Vagina (tissue), 2 donors: ENCODE measurements at regions not wholly inside any gene's neighbourhood (a gene's known extent, or its start where the extent isn't known, plus 50 kb on each side); places are given as distances from the start of the nearest gene placed in this dataset.

ENCODE experiments used
- DNase-seq, 2 donors: peaks; one replicate each; pipeline ENCODE4 v3.0.0-alpha.2; 2017; ENCODE audit errors: extremely low spot score in 2 of 2
- H3K27ac ChIP-seq: fragments of 200-600 bp; sonication (generic); one replicate; pipeline ENCODE4 v1.5.1; 2019
- H3K27me3 ChIP-seq: fragments of 200-600 bp; sonication (generic); one replicate; pipeline ENCODE4 v1.5.1; 2019
- H3K36me3 ChIP-seq, 2 donors: fragments of 200-600 bp; sonication (generic); one replicate each; pipeline ENCODE4 v1.5.1; 2017 to 2019
- H3K4me1 ChIP-seq: fragments of 200-600 bp; sonication (generic); one replicate; pipeline ENCODE4 v1.5.1; 2019
- H3K4me3 ChIP-seq, 2 donors: fragments of 200-600 bp; sonication (generic); 1 replicate in 1 of 2; 2 replicates in 1 of 2; pipeline ENCODE4 v1.5.1; 2016 to 2019
- H3K9me3 ChIP-seq: fragments of 200-600 bp; sonication (generic); one replicate; pipeline ENCODE4 v1.5.1; 2019
- POLR2A ChIP-seq, 2 donors: fragments of 450-650 bp; IDR thresholded peaks; one replicate each; pipeline ENCODE4 v1.6.1; 2017; ENCODE audit warnings: antibody characterized with exemption in 2 of 2, mild to moderate bottlenecking in 2 of 2, moderate library complexity in 2 of 2
- POLR2AphosphoS5 ChIP-seq, 2 donors: sonication (generic); formaldehyde crosslinking; IDR thresholded peaks; one replicate each; pipeline ENCODE4 v1.9.0; 2017; ENCODE audit warnings: antibody characterized with exemption in 2 of 2, mild to moderate bottlenecking in 2 of 2, low read depth in 1 of 2; ENCODE audit not compliant: insufficient read depth in 1 of 2
- intact Hi-C: fragments of 100-400 bp; cut with DNase I; formaldehyde crosslinking; loops from one replicate; pipeline ENCODE4 v1.15.1; 2023
- TF ChIP-seq, protein P1 (sequence below), 3 experiments: fragments of 450-650 bp in 2 of 3; fragments of 200-600 bp in 1 of 3; sonication (generic) in 1 of 3; IDR thresholded peaks; one replicate each; pipeline ENCODE4 v1.5.1; 2017 to 2019; ENCODE audit warnings: antibody characterized with exemption in 3 of 3, mild to moderate bottlenecking in 2 of 3, moderate library complexity in 2 of 3

DNA sequence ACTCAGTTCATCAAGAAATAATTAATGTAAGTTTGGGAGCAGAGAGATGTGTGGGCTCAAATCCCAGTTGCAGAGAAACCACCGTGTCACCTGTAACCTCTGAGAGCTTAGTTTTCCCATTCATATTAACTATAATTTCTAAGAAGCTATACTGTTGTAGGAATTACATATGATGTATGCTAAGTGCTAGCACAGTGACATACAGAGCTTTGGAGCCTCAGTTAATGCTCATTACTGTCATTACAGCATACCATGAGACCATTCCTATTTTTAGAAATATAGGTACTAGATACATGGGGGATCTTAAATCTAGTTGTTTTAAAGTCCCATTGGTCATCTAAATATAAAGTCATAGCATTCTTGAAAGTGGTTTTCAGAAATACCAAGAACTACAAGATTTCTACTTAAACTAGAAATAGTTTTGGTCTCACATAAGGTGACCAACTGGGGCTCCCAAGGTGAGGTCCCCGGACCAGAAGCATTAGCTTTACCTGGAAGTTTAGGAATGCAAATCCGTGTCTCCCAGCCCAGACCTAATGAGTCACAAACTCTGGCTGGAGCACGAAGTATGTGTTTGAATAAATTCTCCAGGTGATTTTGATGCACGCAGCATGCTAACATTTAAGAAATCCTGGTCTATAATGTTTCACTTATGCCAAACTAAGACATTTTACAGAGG lies 144.6 kb downstream of the LACC1 start:
- TF ChIP-seq POLR2A (IDR thresholded peaks at IDR 0.05) (no peak), POLR2AphosphoS5 (IDR thresholded peaks at IDR 0.05; ENCODE audit: insufficient read depth in 1 of 2, low read depth in 1 of 2) (no peak)
- TF ChIP-seq, protein P1, sequence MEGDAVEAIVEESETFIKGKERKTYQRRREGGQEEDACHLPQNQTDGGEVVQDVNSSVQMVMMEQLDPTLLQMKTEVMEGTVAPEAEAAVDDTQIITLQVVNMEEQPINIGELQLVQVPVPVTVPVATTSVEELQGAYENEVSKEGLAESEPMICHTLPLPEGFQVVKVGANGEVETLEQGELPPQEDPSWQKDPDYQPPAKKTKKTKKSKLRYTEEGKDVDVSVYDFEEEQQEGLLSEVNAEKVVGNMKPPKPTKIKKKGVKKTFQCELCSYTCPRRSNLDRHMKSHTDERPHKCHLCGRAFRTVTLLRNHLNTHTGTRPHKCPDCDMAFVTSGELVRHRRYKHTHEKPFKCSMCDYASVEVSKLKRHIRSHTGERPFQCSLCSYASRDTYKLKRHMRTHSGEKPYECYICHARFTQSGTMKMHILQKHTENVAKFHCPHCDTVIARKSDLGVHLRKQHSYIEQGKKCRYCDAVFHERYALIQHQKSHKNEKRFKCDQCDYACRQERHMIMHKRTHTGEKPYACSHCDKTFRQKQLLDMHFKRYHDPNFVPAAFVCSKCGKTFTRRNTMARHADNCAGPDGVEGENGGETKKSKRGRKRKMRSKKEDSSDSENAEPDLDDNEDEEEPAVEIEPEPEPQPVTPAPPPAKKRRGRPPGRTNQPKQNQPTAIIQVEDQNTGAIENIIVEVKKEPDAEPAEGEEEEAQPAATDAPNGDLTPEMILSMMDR (IDR thresholded peaks at IDR 0.05): no peak
- intact Hi-C loops: no loop called here
- H3K36me3 ChIP-seq: no peaks in the 10 kb centered on the region
- no peaks in the 10 kb centered on the region for H3K4me1 ChIP-seq
- H3K27ac ChIP-seq: no peak overlapping the region
- H3K4me3 ChIP-seq: no peak overlapping the region
- H3K27me3 ChIP-seq: no peaks in the 10 kb centered on the region
- H3K9me3 ChIP-seq: no peaks in the 10 kb centered on the region
- DNase-seq: no peak

DNA sequence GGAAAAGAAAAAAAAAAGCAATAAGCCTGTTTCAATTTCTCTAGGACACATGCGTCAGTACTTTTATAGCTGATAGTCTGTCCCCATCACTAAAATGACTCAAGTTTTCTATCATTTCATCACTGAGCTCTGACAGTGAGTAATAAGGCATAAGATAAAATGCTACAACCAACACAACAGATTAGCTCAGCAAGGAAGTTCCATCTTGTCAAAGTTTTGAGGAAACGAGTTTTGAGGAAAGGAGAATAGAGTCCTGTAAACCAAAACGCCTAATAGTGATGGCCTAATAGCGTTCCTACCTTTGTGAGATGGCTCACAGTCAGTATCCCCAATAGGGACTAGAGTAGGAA lies 145.1 kb downstream of the LACC1 start:
- no peak overlapping the region for H3K4me3 ChIP-seq
- no peak overlapping the region for H3K27ac ChIP-seq
- TF ChIP-seq, protein P1 (IDR thresholded peaks at IDR 0.05): no peak
- TF ChIP-seq POLR2A (IDR thresholded peaks at IDR 0.05): no peak
- no peaks in the 10 kb centered on the region for H3K9me3 ChIP-seq
- no peak for DNase-seq
- H3K4me1 ChIP-seq: peaks cover under 1% of the 10 kb centered on the region
- intact Hi-C loops: no loop called here
- no peaks in the 10 kb centered on the region for H3K36me3 ChIP-seq
- no peaks in the 10 kb centered on the region for H3K27me3 ChIP-seq

DNA sequence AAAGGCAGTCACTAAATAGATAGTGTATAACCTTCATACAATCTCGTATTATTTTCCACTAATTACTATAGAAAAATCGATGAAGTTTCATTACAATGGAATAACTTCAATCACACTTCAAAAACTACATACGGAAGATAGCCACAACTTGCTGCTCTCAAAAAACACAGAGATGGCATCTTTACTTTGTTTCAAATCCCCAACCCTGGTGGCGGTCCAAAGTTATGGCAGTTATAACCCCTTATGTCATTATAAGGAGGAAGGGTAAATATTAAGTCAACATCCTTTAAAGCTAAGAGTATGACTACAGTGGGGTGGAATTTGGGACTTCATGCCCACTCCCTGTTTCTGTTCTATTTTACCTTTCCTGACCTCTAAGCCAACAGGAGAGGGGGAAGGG lies 146.5 kb downstream of the LACC1 start:
- H3K27ac ChIP-seq: no peak overlapping the region
- intact Hi-C loops: no loop called here
- TF ChIP-seq POLR2A (IDR thresholded peaks at IDR 0.05) (no peak), POLR2AphosphoS5 (IDR thresholded peaks at IDR 0.05; ENCODE audit: insufficient read depth in 1 of 2, low read depth in 1 of 2) (no peak)
- TF ChIP-seq, protein P1 (IDR thresholded peaks at IDR 0.05): no peak
- no peaks in the 10 kb centered on the region for H3K9me3 ChIP-seq
- H3K36me3 ChIP-seq: no peaks in the 10 kb centered on the region
- no peaks in the 10 kb centered on the region for H3K27me3 ChIP-seq
- DNase-seq: no peak
- H3K4me1 ChIP-seq: peaks cover 12% of the 10 kb centered on the region
- H3K4me3 ChIP-seq: no peak overlapping the region

DNA sequence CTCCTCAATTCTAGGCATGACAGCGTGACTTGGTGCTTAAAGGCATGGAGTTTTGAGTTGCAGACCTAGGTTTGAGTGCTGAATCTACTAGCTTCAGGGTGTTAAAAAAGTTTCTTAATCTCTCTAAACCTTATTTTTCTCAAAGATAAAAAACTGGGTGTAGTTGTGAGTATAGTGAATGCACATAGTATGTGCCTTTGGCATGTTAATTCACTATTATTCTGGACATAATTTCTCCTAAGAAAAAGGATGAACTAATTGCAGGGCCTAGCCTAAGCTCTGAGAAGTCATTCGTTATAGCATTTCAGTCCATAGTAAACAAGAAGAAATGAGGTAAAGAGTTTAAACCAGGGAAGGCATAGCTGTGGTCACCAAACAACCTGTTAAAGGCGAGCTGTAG lies 149.0 kb downstream of the LACC1 start:
- TF ChIP-seq, protein P1 (IDR thresholded peaks at IDR 0.05): no peak
- TF ChIP-seq POLR2A (IDR thresholded peaks at IDR 0.05): no peak
- intact Hi-C loops: no loop called here

DNA sequence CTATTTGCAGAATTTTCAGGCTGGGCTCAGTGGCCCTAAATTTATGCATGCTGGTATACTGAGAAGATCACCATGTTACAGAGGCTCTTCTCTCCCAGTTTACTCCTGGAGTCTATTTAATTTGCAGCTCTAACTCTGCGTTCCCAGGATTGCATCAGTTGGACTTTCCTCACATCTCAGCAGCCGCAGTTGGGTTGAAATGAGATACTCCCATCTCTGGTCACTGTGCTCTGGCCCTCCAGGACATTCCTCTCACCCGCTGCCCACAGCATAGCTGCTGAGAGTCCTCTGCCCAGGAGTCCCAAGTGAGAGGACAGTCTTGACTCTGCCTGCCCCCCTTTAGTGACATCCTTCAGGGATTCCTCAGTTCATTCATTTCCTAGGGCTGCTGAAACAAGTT lies 150.9 kb downstream of the LACC1 start:
- DNase-seq: no peak
- Histone ChIP-seq H3K4me1 (peaks cover 12% of the 10 kb centered on the region), H3K27ac (no peak overlapping the region), H3K4me3 (no peak overlapping the region), H3K9me3 (no peaks in the 10 kb centered on the region), H3K27me3 (no peaks in the 10 kb centered on the region), H3K36me3 (no peaks in the 10 kb centered on the region)
- no peak for TF ChIP-seq POLR2A (IDR thresholded peaks at IDR 0.05)
- TF ChIP-seq, protein P1 (IDR thresholded peaks at IDR 0.05): no peak
- no peak for TF ChIP-seq POLR2AphosphoS5 (IDR thresholded peaks at IDR 0.05; ENCODE audit: insufficient read depth in 1 of 2, low read depth in 1 of 2)
- intact Hi-C loops: no loop called here

More for the DNA sequence above, 149.0 kb downstream of the LACC1 start:
- Histone ChIP-seq H3K36me3 (no peaks in the 10 kb centered on the region), H3K9me3 (no peaks in the 10 kb centered on the region), H3K4me3 (no peak overlapping the region), H3K27ac (no peak overlapping the region), H3K27me3 (no peaks in the 10 kb centered on the region), H3K4me1 (peaks cover 12% of the 10 kb centered on the region)
- no peak for DNase-seq
